ENCODE measurements at regions not wholly inside any gene's neighbourhood (a gene's known extent, or its start where the extent isn't known, plus 50 kb on each side); places are given as distances from the start of the nearest gene placed in this dataset.

GRCh38 chr2:133878326-133878725 lies 310.1 kb upstream of the NCKAP5 start:
- TF ChIP-seq CTCF (conservative IDR thresholded peaks at IDR 0.05; ENCODE audit: low read depth, low read length) (no peak), EZH2 (IDR thresholded peaks at IDR 0.05; ENCODE audit: borderline replicate concordance, low read depth, low read length, poor library complexity, severe bottlenecking) (no peak)

Measured in A673 (cell line).